GM12872 (cell line): ENCODE measurements at regions not wholly inside any gene's neighbourhood (a gene's known extent, or its start where the extent isn't known, plus 50 kb on each side); places are given as distances from the start of the nearest gene placed in this dataset.

Source experiments
- CTCF ChIP-seq: IDR thresholded peaks from 3 replicates; pipeline ENCODE4 v1.5.1; 2011; ENCODE audit warnings: low read depth, mild to moderate bottlenecking, low read length, moderate library complexity; ENCODE audit not compliant: insufficient read depth

- TF ChIP-seq CTCF = no peak
Measured at GRCh38 chr7:52726493-52726892, 308.9 kb upstream of the POM121L12 start.

GRCh38 chr7:52723606-52724005 is 311.8 kb upstream of the POM121L12 start:
- no peak for TF ChIP-seq CTCF

- no peak for TF ChIP-seq CTCF
Measured at GRCh38 chr7:52720856-52721255, 314.6 kb upstream of the POM121L12 start.

GRCh38 chr7:52719677-52720076 is 315.8 kb upstream of the POM121L12 start:
- TF ChIP-seq CTCF = no peak

- no peak for TF ChIP-seq CTCF
Measured at GRCh38 chr7:52715701-52716100, 319.7 kb upstream of the POM121L12 start.

GRCh38 chr7:52712938-52713337 is 322.5 kb upstream of the POM121L12 start:
- no peak for TF ChIP-seq CTCF

- no peak for TF ChIP-seq CTCF
Measured at GRCh38 chr7:52711951-52712350, 323.5 kb upstream of the POM121L12 start.

- TF ChIP-seq CTCF = no peak
Measured at GRCh38 chr7:52708846-52709245, 326.6 kb upstream of the POM121L12 start.
